HepG2 (cell line): ENCODE measurements at regions not wholly inside any gene's neighbourhood (a gene's known extent, or its start where the extent isn't known, plus 50 kb on each side); places are given as distances from the start of the nearest gene placed in this dataset.

Source experiments
- ATAC-seq: fragments of 200-7000 bp; cut with Tn5 transposase; 3 replicates; pipeline ENCODE4 v1.9.1; 2020; ENCODE audit warnings: mild to moderate bottlenecking, moderate library complexity
- BruUV-seq: library from RNA; stranded (reverse); fragments of 400-500 nt; replicated peaks from 2 replicates; lab custom pipeline; 2021; lab: Mats Ljungman, UMichigan
- CTCF ChIA-PET: fragments of 300-600 bp; formaldehyde crosslinking; extraction: SDS; loops from one replicate; lab custom pipeline; 2021; ENCODE audit warnings: low total read pairs, inconsistent platforms, low intra/inter-chr PET ratio; lab: Yijun Ruan, JAX
- POLR2A ChIA-PET: fragments of 350-600 bp; sonication (Branson Sonifier 250); formaldehyde crosslinking; loops from one replicate; lab custom pipeline; 2020; ENCODE audit warnings: antibody characterized with exemption, inconsistent platforms; lab: Yijun Ruan, JAX
- DNase-seq: peaks from one replicate; pipeline ENCODE4 v3.0.0-alpha.2; 2015; ENCODE audit warnings: low spot score
- FAIRE-seq: peaks from 3 replicates; lab custom pipeline; 2011; peaks lifted over from hg19 to GRCh38; lab: Jason Lieb, UNC
- H2AFZ ChIP-seq: one replicate; pipeline ENCODE4 v1.6.1; 2011; ENCODE audit warnings: low read length, inconsistent platforms
- H3K27ac ChIP-seq: fragments of 300-600 bp; 3 replicates; pipeline ENCODE4 v1.8.0; 2011; ENCODE audit warnings: mixed run types, mild to moderate bottlenecking, mixed read lengths, low read length, inconsistent platforms; ENCODE audit not compliant: insufficient read depth; ENCODE audit errors: extremely low read length
- H3K27me3 ChIP-seq, 2 experiments: fragments of 200-600 bp in 1 of 2; 2 replicates in 1 of 2; 3 replicates in 1 of 2; pipeline versions ENCODE4 v1.6.0 to v1.8.0; 2011; ENCODE audit warnings: low read length in 2 of 2, mild to moderate bottlenecking in 2 of 2, moderate library complexity in 2 of 2, inconsistent platforms in 1 of 2; ENCODE audit not compliant: insufficient read depth in 2 of 2, control insufficient read depth in 1 of 2
- H3K36me3 ChIP-seq, 2 experiments: fragments of 200-600 bp in 1 of 2; replicated peaks in 1 of 2; 2 replicates in 1 of 2; 3 replicates in 1 of 2; pipeline versions ENCODE4 v1.5.1 to v1.8.0; 2011; ENCODE audit warnings: low read length in 2 of 2, inconsistent platforms in 1 of 2; ENCODE audit not compliant: insufficient read depth in 2 of 2, control insufficient read depth in 1 of 2
- H3K4me1 ChIP-seq: 2 replicates; pipeline ENCODE4 v1.5.1; 2012; ENCODE audit warnings: low read length, inconsistent platforms; ENCODE audit not compliant: insufficient read depth
- H3K4me2 ChIP-seq: 2 replicates; pipeline ENCODE4 v1.6.0; 2011; ENCODE audit warnings: low read depth, low read length, inconsistent platforms
- H3K4me3 ChIP-seq, 3 experiments: fragments of 200-600 bp in 1 of 3; sonication (generic), shearing (Covaris generic) in 1 of 3; replicated peaks in 1 of 3; 2 replicates each; pipeline ENCODE4 v1.5.1; 2011 to 2016; ENCODE audit warnings: low read length in 3 of 3, inconsistent platforms in 2 of 3, low read depth in 2 of 3, mild to moderate bottlenecking in 2 of 3, control low read depth in 1 of 3, mixed read lengths in 1 of 3; ENCODE audit not compliant: insufficient read depth in 1 of 3
- H3K79me2 ChIP-seq: one replicate; pipeline ENCODE4 v1.6.1; 2011; ENCODE audit warnings: low read length, inconsistent platforms; ENCODE audit not compliant: insufficient read depth
- H3K9ac ChIP-seq: 2 replicates; pipeline ENCODE4 v1.6.0; 2011; ENCODE audit warnings: mild to moderate bottlenecking, low read depth, low read length, inconsistent platforms; ENCODE audit not compliant: insufficient read depth
- H3K9me3 ChIP-seq: 2 replicates; pipeline ENCODE4 v1.5.1; 2012; ENCODE audit warnings: mild to moderate bottlenecking, low read length
- H4K20me1 ChIP-seq: 2 replicates; pipeline ENCODE4 v1.6.0; 2011; ENCODE audit warnings: inconsistent platforms, mild to moderate bottlenecking, low read length, moderate library complexity; ENCODE audit not compliant: insufficient read depth
- ARID2 ChIP-seq: sonication (generic); formaldehyde crosslinking; IDR thresholded peaks from 2 replicates; pipeline ENCODE4 v1.8.1; 2022; ENCODE audit warnings: mild to moderate bottlenecking, missing genetic modification reagents, borderline replicate concordance
- MXD4 ChIP-seq: IDR thresholded peaks from 2 replicates; pipeline ENCODE4 v1.6.1; 2016; ENCODE audit warnings: mild to moderate bottlenecking, missing biosample characterization, missing genetic modification reagents
- NR1H2 ChIP-seq: sonication (generic); formaldehyde crosslinking; IDR thresholded peaks from 2 replicates; pipeline ENCODE4 v1.8.1; 2022; ENCODE audit warnings: low read depth, missing genetic modification reagents, borderline replicate concordance
- NR2F6 ChIP-seq, 2 experiments: IDR thresholded peaks; 2 replicates each; pipeline ENCODE4 v1.6.1; 2016; ENCODE audit warnings: antibody characterized with exemption in 1 of 2, mild to moderate bottlenecking in 1 of 2
- SP2 ChIP-seq: sonication (generic); formaldehyde crosslinking; IDR thresholded peaks from 2 replicates; pipeline ENCODE4 v1.5.1; 2020; ENCODE audit warnings: mild to moderate bottlenecking, missing genetic modification reagents
- ZNF235 ChIP-seq: sonication (generic); formaldehyde crosslinking; IDR thresholded peaks from 2 replicates; pipeline ENCODE4 v1.8.1; 2023; ENCODE audit warnings: mild to moderate bottlenecking, missing genetic modification reagents, borderline replicate concordance
- ZNF660 ChIP-seq: sonication (generic); formaldehyde crosslinking; IDR thresholded peaks from 2 replicates; pipeline ENCODE4 v1.5.1; 2020; ENCODE audit warnings: mild to moderate bottlenecking, low read depth, missing genetic modification reagents, borderline replicate concordance
- WGBS: methylation state at CpG from one replicate; pipeline ENCODE4 v1.1.6; 2017; ENCODE audit warnings: low lambda C conversion rate; 5-methylcytosine and 5-hydroxymethylcytosine counted together
- in situ Hi-C: cut with HindIII; loops from 2 replicates; pipeline ENCODE4 v1.10.0; 2017; ENCODE audit warnings: low pct_unique_long_range_greater_than_20kb; ENCODE audit not compliant: extremely low pct_ligation_motif_present
- intact Hi-C: fragments of 100-400 bp; cut with micrococcal nuclease; formaldehyde crosslinking; loops from one replicate; pipeline ENCODE4 v1.10.0; 2022; ENCODE audit not compliant: unreplicated experiment
- TF ChIP-seq, protein P1 (sequence below): IDR thresholded peaks from 2 replicates; pipeline ENCODE4 v1.6.1; 2016; ENCODE audit warnings: control low read depth
- TF ChIP-seq, protein P2 (sequence below): sonication (generic); formaldehyde crosslinking; IDR thresholded peaks from one replicate; pipeline ENCODE4 v1.5.1; 2020; ENCODE audit warnings: mild to moderate bottlenecking, missing genetic modification reagents; ENCODE audit errors: not compliant biosample characterization
- TF ChIP-seq, protein P3 (sequence below): sonication (generic); formaldehyde crosslinking; IDR thresholded peaks from 2 replicates; pipeline ENCODE4 v1.5.0; 2020; ENCODE audit warnings: missing genetic modification reagents
- TF ChIP-seq, protein P4 (sequence below), 2 experiments: sonication (generic) in 1 of 2; formaldehyde crosslinking in 1 of 2; IDR thresholded peaks; 2 replicates each; pipeline versions ENCODE4 v1.4.0 to v1.6.1; 2018 to 2020; ENCODE audit warnings: missing genetic modification reagents in 2 of 2, borderline replicate concordance in 1 of 2, low read depth in 1 of 2, mild to moderate bottlenecking in 1 of 2, missing biosample characterization in 1 of 2

DNA sequence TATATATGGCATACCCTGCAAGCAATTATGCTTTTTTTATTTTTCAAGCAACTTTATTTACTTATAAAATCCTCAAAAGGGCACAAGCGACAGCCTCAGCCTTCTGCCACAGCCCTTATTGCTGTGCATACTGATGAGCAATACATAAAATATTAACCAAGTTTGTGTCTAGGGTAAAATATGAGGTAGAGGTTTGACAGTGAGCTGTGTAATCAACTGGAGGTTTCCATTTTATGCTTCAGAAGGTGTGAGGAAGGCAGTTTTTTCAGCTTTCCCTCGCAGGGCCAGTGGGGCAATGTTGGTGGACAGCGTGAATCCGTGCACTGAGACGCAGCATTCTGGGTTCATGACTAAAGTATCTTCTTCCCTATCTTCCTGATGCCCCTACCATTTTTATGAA is 310.4 kb downstream of the IRS2 start:
- FAIRE-seq (no peak), DNase-seq (no peak), ATAC-seq (no peak)
- in situ Hi-C loops (no loop called here), intact Hi-C loops (no loop called here)
- H3K27ac ChIP-seq, result no peak overlapping the region
- ChIA-PET POLR2A (no interaction called here), CTCF (no interaction called here)
- no peak overlapping the region for H3K4me3 ChIP-seq
- H4K20me1 ChIP-seq, result no peaks in the 10 kb centered on the region
- no peak overlapping the region for H3K4me2 ChIP-seq
- H3K79me2 ChIP-seq, result no peaks in the 10 kb centered on the region
- H3K36me3 ChIP-seq, result no peaks in the 10 kb centered on the region
- H3K27me3 ChIP-seq, result no peaks in the 10 kb centered on the region
- WGBS, result 42% methylated on average over 5 of the region's 5 CpGs
- H3K9ac ChIP-seq, result no peak overlapping the region
- BruUV-seq, result no TSS peak
- H2AFZ ChIP-seq, result no peak overlapping the region
- H3K4me1 ChIP-seq, result no peaks in the 10 kb centered on the region
- no peaks in the 10 kb centered on the region; the same call in 1 of the 2 replicates for H3K9me3 ChIP-seq
- TF ChIP-seq NR2F6 (IDR thresholded peaks at IDR 0.05), result no peak
- TF ChIP-seq NR2F6 (CRISPR knock-in tag; IDR thresholded peaks at IDR 0.05), result no peak
- TF ChIP-seq ZNF235 (CRISPR knock-in tag), result no peak
- TF ChIP-seq NR1H2 (CRISPR knock-in tag), result no peak
- no peak for TF ChIP-seq ZNF660
- no peak for TF ChIP-seq ARID2
- no peak for TF ChIP-seq SP2 (CRISPR knock-in tag)
- TF ChIP-seq, protein P1, sequence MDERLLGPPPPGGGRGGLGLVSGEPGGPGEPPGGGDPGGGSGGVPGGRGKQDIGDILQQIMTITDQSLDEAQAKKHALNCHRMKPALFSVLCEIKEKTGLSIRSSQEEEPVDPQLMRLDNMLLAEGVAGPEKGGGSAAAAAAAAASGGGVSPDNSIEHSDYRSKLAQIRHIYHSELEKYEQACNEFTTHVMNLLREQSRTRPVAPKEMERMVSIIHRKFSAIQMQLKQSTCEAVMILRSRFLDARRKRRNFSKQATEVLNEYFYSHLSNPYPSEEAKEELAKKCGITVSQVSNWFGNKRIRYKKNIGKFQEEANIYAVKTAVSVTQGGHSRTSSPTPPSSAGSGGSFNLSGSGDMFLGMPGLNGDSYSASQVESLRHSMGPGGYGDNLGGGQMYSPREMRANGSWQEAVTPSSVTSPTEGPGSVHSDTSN (CRISPR knock-in tag), result no peak
- TF ChIP-seq, protein P2, sequence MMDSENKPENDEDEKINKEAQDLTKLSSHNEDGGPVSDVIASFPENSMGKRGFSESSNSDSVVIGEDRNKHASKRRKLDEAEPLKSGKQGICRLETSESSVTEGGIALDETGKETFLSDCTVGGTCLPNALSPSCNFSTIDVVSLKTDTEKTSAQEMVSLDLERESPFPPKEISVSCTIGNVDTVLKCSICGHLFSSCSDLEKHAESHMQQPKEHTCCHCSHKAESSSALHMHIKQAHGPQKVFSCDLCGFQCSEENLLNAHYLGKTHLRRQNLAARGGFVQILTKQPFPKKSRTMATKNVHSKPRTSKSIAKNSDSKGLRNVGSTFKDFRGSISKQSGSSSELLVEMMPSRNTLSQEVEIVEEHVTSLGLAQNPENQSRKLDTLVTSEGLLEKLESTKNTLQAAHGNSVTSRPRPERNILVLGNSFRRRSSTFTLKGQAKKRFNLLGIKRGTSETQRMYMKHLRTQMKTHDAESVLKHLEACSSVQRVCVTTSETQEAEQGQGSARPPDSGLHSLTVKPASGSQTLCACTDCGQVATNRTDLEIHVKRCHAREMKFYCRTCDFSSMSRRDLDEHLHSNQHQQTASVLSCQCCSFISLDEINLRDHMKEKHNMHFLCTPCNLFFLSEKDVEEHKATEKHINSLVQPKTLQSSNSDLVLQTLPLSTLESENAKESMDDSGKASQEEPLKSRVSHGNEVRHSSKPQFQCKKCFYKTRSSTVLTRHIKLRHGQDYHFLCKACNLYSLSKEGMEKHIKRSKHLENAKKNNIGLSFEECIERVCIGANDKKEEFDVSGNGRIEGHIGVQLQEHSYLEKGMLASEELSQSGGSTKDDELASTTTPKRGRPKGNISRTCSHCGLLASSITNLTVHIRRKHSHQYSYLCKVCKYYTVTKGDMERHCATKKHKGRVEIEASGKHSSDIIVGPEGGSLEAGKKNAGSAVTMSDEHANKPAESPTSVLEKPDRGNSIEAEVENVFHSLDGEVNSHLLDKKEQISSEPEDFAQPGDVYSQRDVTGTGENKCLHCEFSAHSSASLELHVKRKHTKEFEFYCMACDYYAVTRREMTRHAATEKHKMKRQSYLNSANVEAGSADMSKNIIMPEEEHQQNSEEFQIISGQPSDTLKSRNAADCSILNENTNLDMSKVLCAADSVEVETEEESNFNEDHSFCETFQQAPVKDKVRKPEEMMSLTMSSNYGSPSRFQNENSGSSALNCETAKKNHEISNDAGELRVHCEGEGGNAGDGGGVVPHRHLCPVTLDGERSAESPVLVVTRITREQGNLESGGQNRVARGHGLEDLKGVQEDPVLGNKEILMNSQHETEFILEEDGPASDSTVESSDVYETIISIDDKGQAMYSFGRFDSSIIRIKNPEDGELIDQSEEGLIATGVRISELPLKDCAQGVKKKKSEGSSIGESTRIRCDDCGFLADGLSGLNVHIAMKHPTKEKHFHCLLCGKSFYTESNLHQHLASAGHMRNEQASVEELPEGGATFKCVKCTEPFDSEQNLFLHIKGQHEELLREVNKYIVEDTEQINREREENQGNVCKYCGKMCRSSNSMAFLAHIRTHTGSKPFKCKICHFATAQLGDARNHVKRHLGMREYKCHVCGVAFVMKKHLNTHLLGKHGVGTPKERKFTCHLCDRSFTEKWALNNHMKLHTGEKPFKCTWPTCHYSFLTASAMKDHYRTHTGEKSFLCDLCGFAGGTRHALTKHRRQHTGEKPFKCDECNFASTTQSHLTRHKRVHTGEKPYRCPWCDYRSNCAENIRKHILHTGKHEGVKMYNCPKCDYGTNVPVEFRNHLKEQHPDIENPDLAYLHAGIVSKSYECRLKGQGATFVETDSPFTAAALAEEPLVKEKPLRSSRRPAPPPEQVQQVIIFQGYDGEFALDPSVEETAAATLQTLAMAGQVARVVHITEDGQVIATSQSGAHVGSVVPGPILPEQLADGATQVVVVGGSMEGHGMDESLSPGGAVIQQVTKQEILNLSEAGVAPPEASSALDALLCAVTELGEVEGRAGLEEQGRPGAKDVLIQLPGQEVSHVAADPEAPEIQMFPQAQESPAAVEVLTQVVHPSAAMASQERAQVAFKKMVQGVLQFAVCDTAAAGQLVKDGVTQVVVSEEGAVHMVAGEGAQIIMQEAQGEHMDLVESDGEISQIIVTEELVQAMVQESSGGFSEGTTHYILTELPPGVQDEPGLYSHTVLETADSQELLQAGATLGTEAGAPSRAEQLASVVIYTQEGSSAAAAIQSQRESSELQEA, result no peak
- TF ChIP-seq, protein P3, sequence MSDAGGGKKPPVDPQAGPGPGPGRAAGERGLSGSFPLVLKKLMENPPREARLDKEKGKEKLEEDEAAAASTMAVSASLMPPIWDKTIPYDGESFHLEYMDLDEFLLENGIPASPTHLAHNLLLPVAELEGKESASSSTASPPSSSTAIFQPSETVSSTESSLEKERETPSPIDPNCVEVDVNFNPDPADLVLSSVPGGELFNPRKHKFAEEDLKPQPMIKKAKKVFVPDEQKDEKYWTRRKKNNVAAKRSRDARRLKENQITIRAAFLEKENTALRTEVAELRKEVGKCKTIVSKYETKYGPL (CRISPR knock-in tag), result no peak
- no peak for TF ChIP-seq MXD4
- TF ChIP-seq, protein P4, sequence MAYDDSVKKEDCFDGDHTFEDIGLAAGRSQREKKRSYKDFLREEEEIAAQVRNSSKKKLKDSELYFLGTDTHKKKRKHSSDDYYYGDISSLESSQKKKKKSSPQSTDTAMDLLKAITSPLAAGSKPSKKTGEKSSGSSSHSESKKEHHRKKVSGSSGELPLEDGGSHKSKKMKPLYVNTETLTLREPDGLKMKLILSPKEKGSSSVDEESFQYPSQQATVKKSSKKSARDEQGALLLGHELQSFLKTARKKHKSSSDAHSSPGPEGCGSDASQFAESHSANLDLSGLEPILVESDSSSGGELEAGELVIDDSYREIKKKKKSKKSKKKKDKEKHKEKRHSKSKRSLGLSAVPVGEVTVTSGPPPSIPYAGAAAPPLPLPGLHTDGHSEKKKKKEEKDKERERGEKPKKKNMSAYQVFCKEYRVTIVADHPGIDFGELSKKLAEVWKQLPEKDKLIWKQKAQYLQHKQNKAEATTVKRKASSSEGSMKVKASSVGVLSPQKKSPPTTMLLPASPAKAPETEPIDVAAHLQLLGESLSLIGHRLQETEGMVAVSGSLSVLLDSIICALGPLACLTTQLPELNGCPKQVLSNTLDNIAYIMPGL (CRISPR knock-in tag; IDR thresholded peaks at IDR 0.05; ENCODE audit: borderline replicate concordance in 1 of 2, low read depth in 1 of 2), result no peak
